A204.1 (cell line): ENCODE measurements at regions not wholly inside any gene's neighbourhood (a gene's known extent, or its start where the extent isn't known, plus 50 kb on each side); places are given as distances from the start of the nearest gene placed in this dataset.

Source experiments
- FAIRE-seq: peaks from 2 replicates; lab custom pipeline; 2012; peaks lifted over from hg19 to GRCh38; lab: Jason Lieb, UNC

DNA sequence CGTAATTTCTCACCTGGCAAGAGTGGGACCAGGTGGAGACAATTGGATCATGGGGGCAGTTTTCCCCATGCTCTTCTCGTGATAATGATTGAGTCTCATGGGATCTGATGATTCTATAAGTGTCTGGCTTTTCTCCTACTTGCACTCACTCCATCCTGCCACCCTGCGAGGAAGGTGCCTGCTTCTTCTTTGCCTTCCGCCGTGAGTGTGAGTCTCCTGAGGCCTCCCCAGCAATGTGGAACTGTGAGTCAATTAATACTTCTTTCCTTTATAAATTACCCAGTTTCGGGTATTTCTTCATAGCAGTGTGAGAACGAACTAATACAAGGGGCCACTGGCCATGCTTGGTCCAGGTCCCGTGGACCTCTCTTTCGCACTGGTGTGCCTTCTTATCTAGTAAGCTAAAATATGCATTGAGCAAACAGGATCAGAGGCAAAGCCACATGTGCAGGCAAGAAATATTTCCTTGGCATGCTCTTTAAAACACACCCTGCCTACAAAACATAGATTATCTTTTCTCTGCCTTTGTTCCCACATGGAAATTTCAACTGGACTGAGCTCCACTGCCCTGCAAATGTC, 821.1 kb downstream of the TRIB2 start:
- FAIRE-seq: no peak

DNA sequence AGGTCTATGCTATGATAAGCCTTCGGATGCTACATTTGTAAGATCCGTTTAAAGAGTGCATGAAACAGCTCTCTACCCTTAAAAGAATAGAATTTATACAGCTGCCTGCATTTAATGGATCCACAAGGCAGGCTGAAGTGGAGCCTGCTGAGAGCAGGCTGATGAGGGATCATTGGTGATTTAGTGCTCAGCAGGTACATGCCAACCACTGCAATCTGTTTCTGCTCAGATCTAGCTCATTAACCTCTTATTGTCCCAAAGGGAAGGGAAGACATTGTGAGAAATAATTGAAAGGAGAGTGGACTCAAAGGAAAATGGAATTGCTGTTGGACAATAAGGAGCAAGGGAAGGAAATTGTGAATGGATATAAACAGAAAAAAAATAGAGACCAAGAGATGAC, 822.6 kb downstream of the TRIB2 start:
- no peak for FAIRE-seq

DNA sequence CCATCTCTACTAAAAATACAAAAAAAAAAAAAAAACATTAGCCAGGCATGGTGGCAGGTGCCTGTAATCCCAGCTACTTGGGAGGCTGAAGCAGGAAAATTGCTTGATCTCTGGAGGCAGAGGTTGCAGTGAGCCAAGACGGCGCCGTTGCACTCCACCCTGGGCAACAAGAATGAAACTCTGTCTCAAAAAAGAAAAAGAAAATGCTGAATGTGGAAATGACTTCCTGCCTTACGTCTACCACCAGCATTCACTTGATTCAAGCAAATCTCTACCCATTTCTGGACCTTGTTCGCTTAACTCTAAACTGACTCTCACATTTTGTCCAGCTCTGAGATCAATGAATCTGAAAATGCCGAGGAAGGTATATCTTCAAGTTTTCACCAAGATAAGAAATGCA, 825.3 kb downstream of the TRIB2 start:
- no peak for FAIRE-seq

DNA sequence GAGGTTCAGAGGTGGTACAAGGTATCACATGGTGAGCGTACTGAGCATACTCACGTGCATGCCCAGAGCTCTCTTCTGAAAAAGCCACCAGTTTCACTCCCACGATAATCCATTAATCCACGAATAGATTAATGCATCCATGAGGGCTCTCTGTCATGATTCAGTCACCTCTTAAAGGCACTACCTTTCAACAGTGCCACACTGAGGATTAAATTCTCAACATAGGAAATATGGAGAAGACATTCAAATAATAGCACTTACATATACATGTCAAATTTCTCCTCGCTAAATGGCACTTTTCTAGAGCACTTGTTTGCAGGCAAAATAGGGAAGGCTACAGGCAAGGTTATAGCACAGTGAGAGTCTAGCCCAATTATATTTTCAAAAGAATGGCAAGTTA, 825.9 kb downstream of the TRIB2 start:
- no peak for FAIRE-seq

DNA sequence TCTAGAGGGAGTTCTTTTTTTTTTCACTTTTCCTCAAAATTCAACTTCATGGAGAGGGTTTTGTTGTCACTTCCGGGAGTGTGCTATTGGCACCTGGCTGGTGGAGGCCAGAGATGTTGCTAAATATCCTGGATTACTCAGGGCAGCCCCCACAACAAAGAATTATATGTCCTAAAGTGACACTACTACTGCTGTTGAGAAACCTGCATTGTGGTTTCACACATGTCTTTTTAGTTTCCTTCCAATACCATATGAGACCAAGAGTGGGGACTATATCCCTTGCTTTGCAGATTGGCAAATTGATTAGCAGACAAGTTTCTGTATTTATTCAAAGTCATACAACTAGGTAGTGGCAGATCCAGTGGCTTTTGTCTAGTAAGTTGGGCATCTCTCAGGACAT, 826.8 kb downstream of the TRIB2 start:
- no peak for FAIRE-seq

DNA sequence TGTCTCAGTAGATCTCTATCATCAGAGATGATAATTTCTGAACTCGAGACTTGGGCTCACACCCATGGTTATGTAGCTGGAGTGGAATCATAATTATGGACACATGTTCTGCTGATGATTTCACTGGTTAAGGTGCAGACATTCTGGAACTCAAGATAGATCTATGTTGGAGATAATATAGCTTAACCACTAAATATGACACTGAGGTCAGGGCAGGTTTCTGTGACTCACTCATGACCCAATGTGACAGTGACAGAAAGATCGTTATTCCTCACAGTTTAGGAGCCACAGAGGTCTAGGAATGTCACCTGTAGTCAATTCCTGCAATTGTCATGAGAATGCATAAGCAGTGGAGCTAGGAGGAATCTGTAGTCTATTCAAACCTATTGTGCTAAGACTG, 828.6 kb downstream of the TRIB2 start:
- no peak for FAIRE-seq

DNA sequence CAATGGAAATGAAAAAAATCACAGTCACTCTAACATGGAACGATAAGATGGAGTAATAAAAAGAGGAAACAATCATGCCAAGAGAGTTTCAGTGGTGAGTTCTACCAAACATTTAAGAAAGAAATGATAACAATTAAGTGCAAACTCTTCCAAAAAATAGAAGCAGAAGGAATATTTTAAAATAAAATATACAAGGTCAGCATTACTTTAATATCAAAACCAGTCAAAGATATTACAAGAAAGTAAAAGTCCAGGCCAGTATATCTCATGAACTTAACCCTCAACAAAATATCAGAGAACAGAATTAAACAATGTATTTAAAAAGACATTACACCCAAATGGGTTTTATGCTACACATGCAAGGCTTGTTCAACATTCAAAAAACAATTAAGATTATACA, 829.4 kb downstream of the TRIB2 start:
- no peak for FAIRE-seq

DNA sequence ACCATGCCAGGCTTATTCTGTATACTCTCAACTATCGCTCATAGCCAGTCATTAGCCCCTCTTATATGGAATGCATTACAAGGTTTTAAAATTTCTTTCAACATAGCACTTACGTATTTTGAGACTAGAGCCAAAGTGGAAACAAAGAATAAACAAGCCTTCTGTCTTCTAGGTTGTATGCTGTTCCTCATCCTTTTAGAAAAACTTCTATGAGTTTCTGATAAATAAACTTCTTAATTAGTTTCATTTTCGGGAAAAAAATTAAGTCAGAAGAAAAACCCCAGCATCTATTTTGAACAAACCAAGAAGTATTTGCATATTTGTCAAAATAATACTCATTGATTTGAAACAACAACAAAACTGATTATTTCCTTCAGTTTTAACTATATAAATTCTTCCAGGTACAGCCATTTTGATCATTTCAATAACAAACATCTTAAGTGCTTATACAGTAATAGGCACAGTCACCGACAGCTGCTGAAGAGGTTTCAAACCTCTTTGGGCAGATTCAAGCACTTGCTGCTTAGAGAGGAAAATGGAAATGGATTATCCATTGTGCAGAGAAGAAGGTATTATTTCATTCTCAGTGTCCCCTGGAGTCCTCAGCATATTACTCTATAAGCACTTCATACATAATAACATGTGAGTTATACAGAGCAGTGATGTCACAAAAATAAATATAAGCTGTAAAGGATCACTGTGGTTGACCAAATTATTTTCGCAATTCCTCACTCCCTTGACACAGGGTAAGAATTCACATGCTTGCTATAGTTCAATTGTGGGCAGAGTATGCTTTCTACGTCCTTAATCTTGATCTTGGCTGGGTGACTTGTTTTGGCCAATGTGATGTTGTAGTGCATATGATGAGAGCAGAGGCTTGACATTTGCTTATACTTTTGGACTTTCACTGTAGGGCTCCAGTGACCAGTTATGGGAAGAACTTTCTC, 833.8 kb downstream of the TRIB2 start:
- FAIRE-seq: no peak

DNA sequence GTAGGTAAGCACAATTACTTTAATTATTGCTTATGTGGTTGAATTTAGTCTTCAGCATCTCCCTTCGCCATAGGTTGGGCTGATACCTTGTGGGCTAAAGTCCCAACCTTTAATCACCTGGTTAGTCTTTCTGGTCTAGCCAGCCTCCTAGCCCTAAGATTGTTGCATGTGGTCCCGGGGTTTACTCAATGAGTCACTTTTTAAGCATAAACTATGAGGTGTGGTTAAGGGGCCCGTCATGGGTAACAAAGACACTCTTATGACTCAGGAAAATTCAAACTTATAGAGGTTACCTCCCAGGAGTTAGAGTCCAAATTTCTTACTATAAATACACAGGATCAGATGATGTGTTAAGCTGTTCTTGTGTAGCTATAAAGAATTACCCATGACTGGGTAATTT, 841.6 kb downstream of the TRIB2 start:
- FAIRE-seq: no peak

DNA sequence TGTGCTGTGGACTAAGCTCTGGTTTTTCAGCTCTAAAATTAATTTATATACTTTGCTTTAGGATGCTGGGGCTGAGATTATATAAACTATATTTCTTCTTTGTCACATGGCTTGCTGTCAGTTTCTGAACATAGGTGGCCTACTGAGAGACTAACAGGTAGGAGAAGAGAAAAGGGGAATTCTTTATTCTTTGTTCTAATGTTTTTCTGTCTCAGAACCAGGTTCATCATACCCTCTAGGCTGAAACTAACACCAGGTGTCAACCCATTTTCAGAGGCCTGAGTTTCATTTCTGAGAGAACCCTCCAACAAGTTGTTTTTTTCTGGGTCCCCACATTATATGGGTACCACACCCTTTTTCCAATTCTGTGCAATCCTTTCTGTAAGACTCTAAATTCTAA, 843.6 kb downstream of the TRIB2 start:
- FAIRE-seq: no peak

DNA sequence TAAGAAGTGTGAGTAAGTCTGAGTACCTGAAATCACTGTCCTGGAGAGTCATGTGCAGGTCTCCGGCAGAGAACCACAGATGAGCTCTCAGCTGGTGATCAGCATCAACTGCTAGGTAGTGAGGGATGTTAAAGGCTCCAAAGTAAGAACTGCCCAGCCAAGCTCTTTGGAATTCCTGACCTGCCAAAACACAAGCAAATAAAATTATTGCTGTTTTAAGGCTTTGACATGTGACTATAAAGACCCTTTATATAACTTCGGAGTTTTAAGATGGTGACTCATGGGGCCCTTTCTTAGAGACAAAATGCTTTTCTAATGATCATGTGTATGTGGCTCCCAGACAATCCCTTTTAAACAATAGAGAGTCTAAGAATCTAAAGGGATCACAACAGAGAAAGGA, 855.7 kb downstream of the TRIB2 start:
- no peak for FAIRE-seq

DNA sequence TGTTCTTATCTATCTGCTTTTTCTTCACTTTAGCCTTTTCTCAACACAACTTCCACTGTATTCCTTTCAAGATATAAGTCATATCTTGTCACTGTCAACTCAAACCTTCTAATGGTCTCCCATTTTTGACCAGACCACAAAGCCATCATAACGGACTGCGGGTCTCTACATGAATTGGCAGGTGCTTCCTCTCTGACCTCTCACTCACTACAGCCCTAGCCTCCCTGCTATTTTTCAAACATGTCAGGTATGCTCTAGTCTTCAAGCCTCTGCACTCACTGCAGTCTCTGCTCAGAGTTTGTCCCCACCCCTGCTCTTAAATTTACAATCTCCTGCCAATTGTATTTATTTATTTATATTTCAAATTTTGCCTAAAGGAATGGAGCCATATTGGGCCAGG, 858.1 kb downstream of the TRIB2 start:
- no peak for FAIRE-seq

DNA sequence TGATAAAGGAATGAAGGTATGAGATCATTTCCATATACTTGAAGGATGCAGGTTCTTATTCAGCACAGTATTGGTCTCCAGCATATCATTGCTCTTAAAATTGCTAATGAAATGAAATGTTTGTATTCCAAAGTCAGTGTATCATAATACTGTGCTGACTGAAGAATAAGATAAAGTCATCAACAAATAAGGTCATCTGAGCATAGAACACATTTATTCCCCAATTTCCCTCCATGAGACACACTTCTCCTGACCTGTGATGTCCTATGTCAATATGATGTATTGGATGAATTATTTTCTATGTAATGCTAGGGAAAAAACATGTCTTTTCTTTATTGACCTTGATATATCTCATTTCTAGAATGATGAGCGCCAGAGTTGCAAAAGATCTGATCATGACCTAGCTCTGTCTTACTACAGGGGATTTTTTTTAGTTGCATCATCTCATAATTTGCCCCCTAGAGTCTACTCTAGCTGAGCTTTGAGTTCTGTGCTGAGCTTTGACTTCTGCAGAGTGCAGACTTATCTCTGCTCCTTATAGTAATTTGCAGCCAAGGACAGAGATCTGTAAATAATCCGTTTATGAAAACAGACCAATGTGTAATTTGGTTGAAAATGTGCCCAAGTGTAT, 859.8 kb downstream of the TRIB2 start:
- no peak for FAIRE-seq

DNA sequence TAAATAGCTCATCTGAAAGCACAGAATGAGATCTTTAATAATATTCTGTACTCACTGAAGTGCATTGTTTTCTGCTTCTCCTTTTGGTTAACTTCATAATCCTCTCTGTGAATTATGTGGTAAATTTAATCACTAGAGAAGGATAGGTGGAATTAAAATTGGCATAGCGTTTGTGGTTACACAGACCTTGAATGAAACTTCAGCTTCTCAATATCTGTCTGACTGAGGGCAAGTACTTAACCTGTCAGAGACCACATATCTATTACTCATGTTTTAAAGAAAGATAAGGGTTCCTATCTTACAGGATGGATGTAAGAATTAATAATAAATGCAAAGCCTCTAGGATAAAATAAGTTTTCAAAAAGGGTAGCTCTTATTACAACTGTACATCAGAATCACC, 861.8 kb downstream of the TRIB2 start:
- no peak for FAIRE-seq

DNA sequence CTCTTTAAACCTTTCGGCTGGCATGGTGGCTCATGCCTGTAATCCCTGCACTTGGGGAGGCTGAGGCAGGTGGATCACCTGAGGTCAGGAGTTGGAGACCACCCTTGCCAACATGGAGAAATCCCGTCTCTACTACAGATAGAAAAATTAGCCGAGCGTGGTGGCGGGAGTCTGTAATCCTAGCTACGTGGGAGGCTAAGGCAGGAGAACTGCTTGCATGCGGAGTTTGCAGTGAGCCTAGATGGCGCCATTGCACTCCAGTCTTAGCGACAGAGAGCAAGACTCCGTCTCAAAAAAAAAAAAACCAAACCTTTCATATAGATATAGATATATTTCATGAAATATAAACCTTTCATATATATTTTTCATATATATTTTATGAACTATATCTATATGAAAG, 864.7 kb downstream of the TRIB2 start:
- no peak for FAIRE-seq

DNA sequence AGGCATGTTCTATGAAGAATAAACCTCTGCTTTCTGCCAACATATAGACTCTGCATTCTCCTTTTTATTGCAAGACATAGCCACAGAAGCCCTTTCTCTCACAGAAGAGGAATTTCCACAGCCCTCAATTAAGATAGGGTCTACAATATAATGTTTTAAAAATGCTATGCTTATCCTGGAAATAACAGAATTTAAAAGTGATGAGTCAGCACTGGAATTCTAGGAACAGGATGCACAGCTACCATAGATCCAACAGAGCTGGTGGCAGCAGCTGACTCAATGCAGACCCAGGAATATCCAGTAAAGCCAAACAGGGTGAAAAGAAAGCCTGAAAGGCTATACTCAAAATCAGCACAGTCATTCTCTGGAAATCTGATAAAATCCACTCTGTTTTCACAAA, 866.9 kb downstream of the TRIB2 start:
- no peak for FAIRE-seq

DNA sequence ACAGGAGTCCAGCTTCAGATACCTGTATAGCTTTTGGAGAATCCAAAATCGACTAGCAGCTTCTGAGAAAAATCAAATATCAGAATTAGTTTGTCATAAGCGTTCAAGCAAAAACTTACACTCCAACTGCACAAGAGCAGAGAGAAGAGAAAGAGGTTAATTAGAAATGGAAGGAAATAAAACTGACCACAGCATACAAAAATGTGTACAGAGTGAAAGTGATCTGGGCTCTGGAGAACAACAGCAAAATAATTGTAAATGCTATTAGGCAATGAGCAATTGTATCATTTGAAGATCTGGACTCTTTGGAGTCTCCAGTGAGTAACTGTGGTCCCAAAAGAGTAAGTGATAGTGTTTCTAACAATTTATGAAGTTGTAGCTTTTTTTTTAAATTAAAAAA, 867.3 kb downstream of the TRIB2 start:
- FAIRE-seq: no peak

DNA sequence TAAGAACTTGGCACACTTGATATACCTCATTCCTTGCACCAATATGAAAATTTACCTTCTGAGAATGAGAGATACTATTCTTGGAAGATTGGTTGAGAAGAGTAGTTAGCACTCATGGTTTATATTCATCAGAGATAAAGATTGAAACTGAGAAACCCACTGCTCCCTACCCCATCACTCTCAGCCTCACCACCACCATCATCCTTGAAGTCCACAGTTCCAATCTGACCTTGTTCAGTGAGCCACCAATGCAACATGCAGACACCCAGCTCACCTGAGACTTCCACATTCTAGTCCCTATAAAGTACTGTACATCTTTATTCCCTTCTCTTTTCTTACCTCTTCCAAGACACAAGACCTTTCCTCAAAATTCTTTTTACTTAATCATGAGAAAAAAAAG, 869.0 kb downstream of the TRIB2 start:
- FAIRE-seq: no peak

DNA sequence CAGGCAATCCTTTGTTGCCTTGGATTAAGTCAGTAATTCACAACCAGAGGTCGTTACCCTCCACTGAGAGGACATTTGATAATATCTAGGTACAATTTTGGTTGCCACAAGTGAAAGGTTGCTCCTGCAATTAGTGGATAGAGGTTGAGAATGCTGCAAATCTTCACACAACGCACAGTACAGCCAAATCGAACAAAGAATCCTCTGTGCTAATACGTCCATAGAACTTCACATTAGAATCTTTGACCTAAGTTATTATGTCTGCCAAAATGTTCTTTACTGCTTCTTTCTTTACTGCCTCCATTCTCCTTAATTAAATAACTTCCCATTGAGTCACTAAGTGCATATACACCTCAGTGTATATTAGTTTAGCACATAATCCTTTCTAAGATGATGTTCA, 879.5 kb downstream of the TRIB2 start:
- no peak for FAIRE-seq

DNA sequence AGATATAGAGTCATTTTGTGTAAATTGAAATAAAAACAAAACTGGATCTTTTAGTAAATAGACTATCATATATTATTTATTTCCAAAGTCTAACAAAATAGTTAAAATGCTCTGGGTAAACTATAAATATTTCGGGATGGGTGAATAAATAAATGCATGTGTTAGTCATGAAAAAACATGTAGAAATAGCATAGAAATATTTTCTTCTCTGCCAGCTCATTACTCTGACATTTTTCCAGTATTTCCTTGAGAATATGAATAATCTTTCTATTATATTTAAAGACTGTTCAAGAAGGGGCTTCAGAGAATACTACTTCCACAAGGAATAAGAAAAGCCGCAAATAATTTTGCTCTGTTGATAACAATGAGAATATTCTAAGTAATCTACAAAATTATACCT, 880.4 kb downstream of the TRIB2 start:
- FAIRE-seq: no peak

DNA sequence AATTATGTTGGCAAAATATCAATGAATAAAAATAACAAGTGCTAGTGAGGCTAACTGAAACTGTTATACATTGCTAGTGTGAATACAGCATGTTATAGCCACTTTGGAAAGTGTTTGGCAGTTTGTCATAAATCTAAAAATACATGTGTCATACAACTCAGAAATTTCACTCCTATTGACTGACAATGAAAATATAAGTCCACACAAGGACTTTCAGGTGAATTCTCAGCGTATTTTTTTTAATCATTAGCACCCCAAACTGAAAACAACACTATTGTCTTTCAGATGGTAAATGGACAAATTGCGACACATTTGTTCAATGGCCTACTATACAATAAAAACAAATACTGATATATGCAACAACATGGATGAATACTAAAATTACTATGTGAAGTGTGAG, 884.8 kb downstream of the TRIB2 start:
- no peak for FAIRE-seq

DNA sequence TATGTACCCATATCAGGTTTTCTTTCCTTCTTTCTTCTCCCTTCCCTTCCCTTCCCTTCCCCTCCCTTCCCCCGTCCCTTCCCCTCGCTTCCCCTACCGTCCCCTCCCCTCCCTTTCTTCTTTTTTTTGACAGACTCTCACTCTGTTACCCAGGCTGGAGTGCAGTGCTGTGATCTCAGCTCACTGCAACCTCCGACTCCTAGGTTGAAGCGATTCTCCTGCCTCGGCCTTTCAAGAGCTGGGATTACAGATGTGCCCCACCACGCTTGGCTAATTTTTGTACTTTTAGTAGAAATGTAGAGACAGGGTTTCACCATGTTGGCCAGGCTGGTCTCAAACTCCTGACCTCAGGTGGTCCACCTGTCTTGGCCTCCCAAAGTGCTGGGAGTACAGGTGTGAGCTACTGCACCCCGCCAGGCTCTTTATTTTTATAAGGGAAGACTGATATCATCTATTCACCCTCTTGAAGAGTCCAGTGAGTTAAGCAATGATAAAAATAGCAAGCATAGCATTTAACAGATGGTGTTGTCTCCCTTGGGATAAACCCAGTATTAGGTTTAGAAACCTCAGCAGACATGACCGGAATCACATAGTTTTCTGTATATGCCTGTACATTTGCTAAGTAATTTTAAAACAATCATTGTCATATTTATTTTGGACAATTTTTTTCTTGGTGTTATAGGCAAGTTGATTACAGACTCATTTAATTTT, 888.4 kb downstream of the TRIB2 start:
- FAIRE-seq: no peak

DNA sequence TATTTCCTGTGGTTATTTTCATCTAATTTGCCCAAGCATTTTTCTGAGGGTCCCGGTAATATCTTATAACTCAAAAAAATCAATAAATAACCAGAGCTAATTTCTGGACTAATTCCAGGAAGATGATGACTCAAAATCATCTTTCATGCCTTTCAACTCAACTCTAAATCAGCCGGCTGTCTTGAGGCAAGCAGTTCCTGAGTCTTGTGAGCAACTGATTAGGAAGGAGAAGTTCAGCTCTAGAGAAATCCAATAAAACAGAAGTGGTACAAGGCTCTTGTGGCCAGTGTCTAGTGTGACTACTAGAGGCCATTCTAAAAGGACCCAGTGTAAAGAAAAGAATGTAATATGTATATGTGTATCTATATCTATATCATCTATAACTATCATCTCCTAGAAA, 890.4 kb downstream of the TRIB2 start:
- FAIRE-seq: no peak
